Spleen (tissue), 11 donors: ENCODE measurements at regions not wholly inside any gene's neighbourhood (a gene's known extent, or its start where the extent isn't known, plus 50 kb on each side); places are given as distances from the start of the nearest gene placed in this dataset.

Experiments used
- DNase-seq: peaks from one replicate; pipeline ENCODE4 v3.0.0-alpha.2; 2020
- H3K27ac ChIP-seq, 8 donors: fragments of 200-600 bp; sonication (generic) in 7 of 8; 1 replicate in 4 of 8; 2 replicates in 4 of 8; pipeline versions ENCODE4 v1.5.0 to v1.8.0; 2016 to 2021; ENCODE audit warnings: inconsistent platforms in 4 of 8, mild to moderate bottlenecking in 4 of 8, moderate library complexity in 1 of 8
- H3K27me3 ChIP-seq, 7 donors: fragments of 200-600 bp; sonication (generic) in 6 of 7; replicated peaks in 1 of 7; 1 replicate in 4 of 7; 2 replicates in 3 of 7; pipeline versions ENCODE4 v1.5.0 to v1.8.0; 2016 to 2021; ENCODE audit warnings: inconsistent platforms in 3 of 7, mild to moderate bottlenecking in 1 of 7
- H3K36me3 ChIP-seq, 6 donors: fragments of 200-600 bp; sonication (generic) in 5 of 6; 1 replicate in 4 of 6; 2 replicates in 2 of 6; pipeline versions ENCODE4 v1.5.0 to v1.8.0; 2016 to 2021; ENCODE audit warnings: inconsistent platforms in 2 of 6
- H3K4me1 ChIP-seq, 6 donors: fragments of 200-600 bp; sonication (generic) in 5 of 6; 1 replicate in 3 of 6; 2 replicates in 3 of 6; pipeline versions ENCODE4 v1.5.0 to v1.8.0; 2016 to 2021; ENCODE audit warnings: inconsistent platforms in 3 of 6
- H3K4me3 ChIP-seq, 8 donors: fragments of 200-600 bp; sonication (generic) in 7 of 8; 1 replicate in 4 of 8; 2 replicates in 4 of 8; pipeline versions ENCODE4 v1.5.0 to v1.8.0; 2016 to 2021; ENCODE audit warnings: inconsistent platforms in 4 of 8, mild to moderate bottlenecking in 4 of 8, moderate library complexity in 2 of 8
- H3K9me3 ChIP-seq, 8 donors: fragments of 200-600 bp; sonication (generic) in 7 of 8; 1 replicate in 4 of 8; 2 replicates in 4 of 8; pipeline versions ENCODE4 v1.5.0 to v1.8.0; 2016 to 2021; ENCODE audit warnings: inconsistent platforms in 4 of 8
- CTCF ChIP-seq, 11 experiments: fragments of 200-600 bp in 7 of 11; fragments of 450-650 bp in 4 of 11; sonication (generic) in 4 of 11; IDR thresholded peaks in 8 of 11; conservative IDR thresholded peaks in 3 of 11; 1 replicate in 7 of 11; 2 replicates in 4 of 11; pipeline versions ENCODE4 v1.4.0 to v1.8.0; 2016 to 2021; ENCODE audit warnings: antibody characterized with exemption in 11 of 11, inconsistent platforms in 4 of 11, mild to moderate bottlenecking in 1 of 11
- POLR2A ChIP-seq, 3 donors: fragments of 450-650 bp; IDR thresholded peaks; one replicate each; pipeline ENCODE4 v1.5.1; 2017; ENCODE audit warnings: antibody characterized with exemption in 3 of 3, mild to moderate bottlenecking in 1 of 3
- POLR2AphosphoS5 ChIP-seq, 3 donors: sonication (generic); formaldehyde crosslinking; IDR thresholded peaks; one replicate each; pipeline ENCODE4 v1.5.1; 2017; ENCODE audit warnings: antibody characterized with exemption in 3 of 3
- WGBS, 5 donors: extraction: QIAGEN DNeasy Blood & Tissue Kit in 3 of 5; methylation state at CpG; one replicate each; pipeline versions ENCODE4 v1.1.5 to v1.1.7; 2013 to 2018; 5-methylcytosine and 5-hydroxymethylcytosine counted together
- intact Hi-C: fragments of 100-400 bp; cut with DNase I; formaldehyde crosslinking; loops from one replicate; pipeline ENCODE4 v1.15.0; 2023; ENCODE audit warnings: low total_unique reads
- donor health status: healthy with polysubstance abuse.
- donor health status: DM: no; HTN: no; CAD: no; lungs with moderate emphysema.
- donor health status: DM: no; HTN: no; CAD: no.
- donor health status: Bipolar disorder and iron deficiency.
- donor health status: healthy.
- donor health status: DM: no; HTN: no; CAD: no.
- donor health status: DM: yes; HTN: yes; CAD: no.

GRCh38 chr2:165033402-165033801, 78.1 kb upstream of the SLC38A11 start:
- no peaks in the 10 kb centered on the region for H3K36me3 ChIP-seq
- no peak overlapping the region for H3K27ac ChIP-seq
- no peaks in the 10 kb centered on the region for H3K27me3 ChIP-seq
- 86 to 96% (median 89%) methylated on average over 2 of the region's 2 CpGs for WGBS, 5 donors
- H3K9me3 ChIP-seq, result no peaks in the 10 kb centered on the region
- intact Hi-C loops, result no loop called here
- H3K4me3 ChIP-seq, result no peak overlapping the region
- H3K4me1 ChIP-seq, result no peaks in the 10 kb centered on the region
- TF ChIP-seq POLR2AphosphoS5 (IDR thresholded peaks at IDR 0.05) (no peak), CTCF (IDR thresholded peaks at IDR 0.05 in 8 of 11, conservative IDR thresholded peaks at IDR 0.05 in 3 of 11) (no peak), POLR2A (IDR thresholded peaks at IDR 0.05) (no peak)
- no peak for DNase-seq

GRCh38 chr2:165032559-165032958, 77.2 kb upstream of the SLC38A11 start:
- WGBS, 5 donors, result 75 to 90% (median 82%) methylated on average over 2 of the region's 2 CpGs
- H3K36me3 ChIP-seq, result no peaks in the 10 kb centered on the region

DNA sequence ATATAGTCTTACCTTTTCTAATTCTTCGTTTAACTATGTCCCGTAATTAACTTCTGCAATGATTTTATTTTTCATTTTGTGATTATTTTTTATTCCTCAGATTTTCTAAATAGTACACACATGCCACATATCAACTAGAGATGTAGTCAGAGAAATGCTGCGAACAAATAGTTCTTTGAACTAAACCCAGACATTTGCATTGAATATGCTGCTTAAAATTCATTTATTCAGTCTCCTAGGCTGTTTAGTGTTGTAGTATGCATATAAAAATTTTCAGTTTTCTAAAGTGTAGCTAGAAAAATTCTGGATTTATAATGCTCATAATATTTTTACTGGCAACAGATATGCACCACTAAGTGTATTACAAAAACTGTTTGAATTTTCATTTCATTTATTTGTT, 68.9 kb upstream of the SLC38A11 start:
- WGBS, 5 donors, result 62 to 97% (median 91%) methylated on average over 3 of the region's 3 CpGs
- no peaks in the 10 kb centered on the region for H3K27me3 ChIP-seq
- intact Hi-C loops, result no loop called here
- H3K4me1 ChIP-seq, result no peaks in the 10 kb centered on the region
- TF ChIP-seq POLR2AphosphoS5 (IDR thresholded peaks at IDR 0.05) (no peak), CTCF (IDR thresholded peaks at IDR 0.05 in 8 of 11, conservative IDR thresholded peaks at IDR 0.05 in 3 of 11) (no peak), POLR2A (IDR thresholded peaks at IDR 0.05) (no peak)
- H3K4me3 ChIP-seq, result no peak overlapping the region
- no peaks in the 10 kb centered on the region for H3K36me3 ChIP-seq
- DNase-seq, result no peak
- peaks cover 0 to 7% (median 0%) of the 10 kb centered on the region in 8 donors for H3K9me3 ChIP-seq
- H3K27ac ChIP-seq, result no peak overlapping the region

More at GRCh38 chr2:165032559-165032958, 77.2 kb upstream of the SLC38A11 start:
- Histone ChIP-seq H3K4me3 (no peak overlapping the region), H3K4me1 (no peaks in the 10 kb centered on the region), H3K27me3 (no peaks in the 10 kb centered on the region), H3K9me3 (peaks cover 0 to under 1% (median 0%) of the 10 kb centered on the region in 8 donors), H3K27ac (no peak overlapping the region)
- intact Hi-C loops, result no loop called here
- DNase-seq, result no peak
- TF ChIP-seq CTCF (IDR thresholded peaks at IDR 0.05 in 8 of 11, conservative IDR thresholded peaks at IDR 0.05 in 3 of 11), result no peak

GRCh38 chr2:165022781-165023180, 67.5 kb upstream of the SLC38A11 start:
- no peaks in the 10 kb centered on the region for H3K4me1 ChIP-seq
- no peak overlapping the region for H3K27ac ChIP-seq
- intact Hi-C loops, result no loop called here
- no peak for DNase-seq
- no peak overlapping the region for H3K4me3 ChIP-seq
- H3K27me3 ChIP-seq, result peaks cover 0 to 2% (median 0%) of the 10 kb centered on the region in 7 donors
- no peaks in the 10 kb centered on the region for H3K36me3 ChIP-seq
- WGBS, 5 donors, result 86 to 96% (median 90%) methylated on average over 6 of the region's 6 CpGs
- no peak for TF ChIP-seq POLR2A (IDR thresholded peaks at IDR 0.05)
- TF ChIP-seq POLR2AphosphoS5 (IDR thresholded peaks at IDR 0.05), result no peak
- TF ChIP-seq CTCF (IDR thresholded peaks at IDR 0.05 in 8 of 11, conservative IDR thresholded peaks at IDR 0.05 in 3 of 11), result no peak
- peaks cover 0 to 7% (median 0%) of the 10 kb centered on the region in 8 donors for H3K9me3 ChIP-seq
